ENCODE measurements at regions not wholly inside any gene's neighbourhood (a gene's known extent, or its start where the extent isn't known, plus 50 kb on each side); places are given as distances from the start of the nearest gene placed in this dataset.

DNA sequence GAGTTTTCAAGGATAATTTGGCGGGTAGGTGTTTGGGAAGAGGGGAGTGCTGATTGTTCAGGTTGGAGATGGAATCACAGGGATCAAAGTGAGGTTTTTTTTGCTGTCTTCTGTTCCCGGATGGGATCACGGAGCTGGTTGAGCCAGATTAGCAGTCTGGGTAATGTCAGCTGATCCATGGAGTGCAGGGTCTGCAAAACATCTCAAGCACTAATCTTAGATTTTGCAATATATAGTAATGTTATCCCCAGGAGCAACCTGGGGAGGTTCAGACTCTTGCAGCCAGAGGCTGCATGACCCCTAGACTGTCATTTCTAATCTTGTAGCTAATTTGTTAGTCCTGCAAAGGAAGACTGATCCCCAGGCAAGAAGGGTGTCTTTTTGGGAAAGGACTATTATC, 354.1 kb upstream of the SGO1 start:
- 86 to 91% (median 90%) methylated on average over 3 of the region's 3 CpGs for WGBS, 3 donors
- intact Hi-C loops (cut with DNase I) = no loop called here
- no peaks in the 10 kb centered on the region for H3K36me3 ChIP-seq
- no peak overlapping the region for H3K4me3 ChIP-seq
- H3K4me1 ChIP-seq (ENCODE audit: insufficient read depth) = no peaks in the 10 kb centered on the region
- H3K27ac ChIP-seq = no peak overlapping the region
- no peaks in the 10 kb centered on the region for H3K27me3 ChIP-seq
- no peak for DNase-seq
- H3K9me3 ChIP-seq = no peaks in the 10 kb centered on the region
- TF ChIP-seq, protein P1, sequence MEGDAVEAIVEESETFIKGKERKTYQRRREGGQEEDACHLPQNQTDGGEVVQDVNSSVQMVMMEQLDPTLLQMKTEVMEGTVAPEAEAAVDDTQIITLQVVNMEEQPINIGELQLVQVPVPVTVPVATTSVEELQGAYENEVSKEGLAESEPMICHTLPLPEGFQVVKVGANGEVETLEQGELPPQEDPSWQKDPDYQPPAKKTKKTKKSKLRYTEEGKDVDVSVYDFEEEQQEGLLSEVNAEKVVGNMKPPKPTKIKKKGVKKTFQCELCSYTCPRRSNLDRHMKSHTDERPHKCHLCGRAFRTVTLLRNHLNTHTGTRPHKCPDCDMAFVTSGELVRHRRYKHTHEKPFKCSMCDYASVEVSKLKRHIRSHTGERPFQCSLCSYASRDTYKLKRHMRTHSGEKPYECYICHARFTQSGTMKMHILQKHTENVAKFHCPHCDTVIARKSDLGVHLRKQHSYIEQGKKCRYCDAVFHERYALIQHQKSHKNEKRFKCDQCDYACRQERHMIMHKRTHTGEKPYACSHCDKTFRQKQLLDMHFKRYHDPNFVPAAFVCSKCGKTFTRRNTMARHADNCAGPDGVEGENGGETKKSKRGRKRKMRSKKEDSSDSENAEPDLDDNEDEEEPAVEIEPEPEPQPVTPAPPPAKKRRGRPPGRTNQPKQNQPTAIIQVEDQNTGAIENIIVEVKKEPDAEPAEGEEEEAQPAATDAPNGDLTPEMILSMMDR (IDR thresholded peaks at IDR 0.05) = no peak
- no peak for TF ChIP-seq POLR2A (IDR thresholded peaks at IDR 0.05)
- TF ChIP-seq EP300 (IDR thresholded peaks at IDR 0.05) = no peak

DNA sequence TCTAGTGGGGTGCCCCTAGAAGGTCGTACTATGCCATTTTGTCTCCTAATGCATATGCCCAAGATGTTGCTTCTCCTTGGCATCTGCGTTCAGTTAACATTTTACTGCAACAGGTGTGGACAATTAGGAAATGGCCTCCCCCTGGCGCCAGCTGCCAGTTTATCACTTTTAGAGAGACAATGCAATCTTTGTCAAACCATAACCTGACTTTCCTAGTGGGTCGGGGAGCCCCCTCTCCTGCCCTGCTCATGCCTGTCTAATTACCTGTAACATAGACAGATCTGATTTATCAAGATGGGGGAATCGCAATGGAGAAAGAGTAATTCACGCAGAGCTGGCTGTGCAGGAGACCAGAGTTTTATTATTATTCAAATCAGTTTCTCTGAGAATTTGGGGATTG, 353.7 kb upstream of the SGO1 start:
- intact Hi-C loops (cut with DNase I) = no loop called here
- TF ChIP-seq, protein P1 (IDR thresholded peaks at IDR 0.05) = no peak
- TF ChIP-seq POLR2A (IDR thresholded peaks at IDR 0.05) (no peak), EP300 (IDR thresholded peaks at IDR 0.05) (no peak)
- H3K27ac ChIP-seq = no peak overlapping the region
- no peaks in the 10 kb centered on the region for H3K9me3 ChIP-seq
- no peaks in the 10 kb centered on the region for H3K36me3 ChIP-seq
- no peaks in the 10 kb centered on the region for H3K27me3 ChIP-seq
- no peaks in the 10 kb centered on the region for H3K4me1 ChIP-seq (ENCODE audit: insufficient read depth)
- H3K4me3 ChIP-seq = no peak overlapping the region
- no peak for DNase-seq
- WGBS, 3 donors = 82 to 91% (median 84%) methylated on average over 6 of the region's 6 CpGs

DNA sequence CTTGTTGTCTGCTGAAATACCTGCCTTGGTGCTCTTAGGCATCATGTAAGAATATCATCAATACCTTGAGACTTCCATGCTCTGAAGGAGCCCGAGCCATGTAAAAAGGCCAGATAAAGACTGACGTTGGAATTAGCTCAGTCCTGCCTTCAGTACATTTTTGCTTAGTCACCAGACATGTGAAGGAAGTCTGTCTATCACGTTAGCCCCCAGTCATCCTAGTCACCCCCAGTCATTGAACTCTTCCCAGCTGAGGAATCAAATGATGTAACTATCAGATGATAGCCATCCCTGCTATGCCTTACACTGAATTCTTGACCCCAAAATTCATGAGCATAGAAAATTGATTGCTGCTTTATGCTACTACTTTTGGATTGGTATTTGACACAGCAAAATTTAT, 351.2 kb upstream of the SGO1 start:
- no peaks in the 10 kb centered on the region for H3K27me3 ChIP-seq
- 79 to 89% (median 81%) methylated on average over 3 of the region's 3 CpGs for WGBS, 3 donors
- no peaks in the 10 kb centered on the region for H3K9me3 ChIP-seq
- no peak overlapping the region for H3K27ac ChIP-seq
- no peaks in the 10 kb centered on the region for H3K36me3 ChIP-seq
- H3K4me1 ChIP-seq (ENCODE audit: insufficient read depth) = no peaks in the 10 kb centered on the region
- intact Hi-C loops (cut with DNase I) = no loop called here
- no peak overlapping the region for H3K4me3 ChIP-seq
- no peak for DNase-seq
- TF ChIP-seq EP300 (IDR thresholded peaks at IDR 0.05) (no peak), POLR2A (IDR thresholded peaks at IDR 0.05) (no peak)
- TF ChIP-seq, protein P1 (IDR thresholded peaks at IDR 0.05) = no peak

DNA sequence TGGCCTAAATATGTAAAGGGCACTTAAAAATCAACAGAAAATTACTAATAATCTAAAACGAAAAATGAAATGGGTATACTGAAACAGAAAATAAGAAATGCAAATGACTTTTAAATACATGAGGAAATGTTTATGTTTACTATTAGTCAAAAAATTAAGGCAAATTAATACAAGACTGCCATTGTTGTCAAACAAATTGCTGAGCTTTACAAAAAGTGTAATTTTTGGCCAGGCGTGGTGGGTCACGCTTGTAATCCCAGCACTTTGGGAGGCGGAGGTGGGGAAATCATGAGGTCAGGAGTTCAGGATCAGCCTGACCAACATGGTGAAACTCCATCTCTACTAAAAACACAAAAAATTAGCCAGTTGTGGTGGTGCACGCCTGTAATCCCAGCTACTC, 343.9 kb upstream of the SGO1 start:
- Histone ChIP-seq H3K27ac (no peak overlapping the region), H3K4me1 (ENCODE audit: insufficient read depth) (no peaks in the 10 kb centered on the region), H3K9me3 (no peaks in the 10 kb centered on the region), H3K36me3 (no peaks in the 10 kb centered on the region), H3K4me3 (no peak overlapping the region), H3K27me3 (no peaks in the 10 kb centered on the region)
- intact Hi-C loops (cut with DNase I) = no loop called here
- TF ChIP-seq, protein P1 (IDR thresholded peaks at IDR 0.05) = no peak
- TF ChIP-seq EP300 (IDR thresholded peaks at IDR 0.05) (no peak), POLR2A (IDR thresholded peaks at IDR 0.05) (no peak)
- 92 to 94% (median 94%) methylated on average over 5 of the region's 5 CpGs for WGBS, 3 donors
- no peak for DNase-seq
